Ishikawa (cell line): ENCODE measurements at regions not wholly inside any gene's neighbourhood (a gene's known extent, or its start where the extent isn't known, plus 50 kb on each side); places are given as distances from the start of the nearest gene placed in this dataset.

Source experiments
- CEBPB ChIP-seq: IDR thresholded peaks from 2 replicates; pipeline ENCODE4 v1.6.1; 2012
- EGR1 ChIP-seq: IDR thresholded peaks from 2 replicates; pipeline ENCODE4 v1.6.1; 2012
- EP300 ChIP-seq: IDR thresholded peaks from 2 replicates; pipeline ENCODE4 v1.6.1; 2012; ENCODE audit warnings: borderline replicate concordance
- FOXM1 ChIP-seq: IDR thresholded peaks from 2 replicates; pipeline ENCODE4 v1.6.1; 2012; ENCODE audit warnings: low read depth, borderline replicate concordance
- MAX ChIP-seq: IDR thresholded peaks from 2 replicates; pipeline ENCODE4 v1.6.1; 2012
- NFIC ChIP-seq: IDR thresholded peaks from 2 replicates; pipeline ENCODE4 v1.6.1; 2012
- RAD21 ChIP-seq: IDR thresholded peaks from 2 replicates; pipeline ENCODE4 v1.6.1; 2012; ENCODE audit warnings: low read depth
- REST ChIP-seq: IDR thresholded peaks from 2 replicates; pipeline ENCODE4 v1.6.1; 2012; ENCODE audit warnings: low read depth, mild to moderate bottlenecking
- TAF1 ChIP-seq: IDR thresholded peaks from 2 replicates; pipeline ENCODE4 v1.6.1; 2012; ENCODE audit warnings: low read depth, mild to moderate bottlenecking
- TCF12 ChIP-seq: IDR thresholded peaks from 2 replicates; pipeline ENCODE4 v1.6.1; 2012; ENCODE audit warnings: low read depth
- TEAD4 ChIP-seq: IDR thresholded peaks from 2 replicates; pipeline ENCODE4 v1.6.1; 2012
- USF1 ChIP-seq: IDR thresholded peaks from 2 replicates; pipeline ENCODE4 v1.6.1; 2012
- YY1 ChIP-seq: IDR thresholded peaks from 2 replicates; pipeline ENCODE4 v1.6.1; 2012; ENCODE audit warnings: low read depth
- ZBTB7A ChIP-seq: IDR thresholded peaks from 2 replicates; pipeline ENCODE4 v1.6.1; 2012; ENCODE audit warnings: low read depth

GRCh38 chr2:45103351-45104345, 94.4 kb upstream of the SIX2 start:
- TF ChIP-seq CEBPB (no peak), TAF1 (no peak), RAD21 (no peak), FOXM1 (no peak), EP300 (no peak), REST (no peak), NFIC (no peak), TEAD4 (no peak), MAX (no peak), EGR1 (no peak), TCF12 (no peak), YY1 (no peak), ZBTB7A (no peak), USF1 (no peak)
